EL (cell line): ENCODE measurements at regions not wholly inside any gene's neighbourhood (a gene's known extent, or its start where the extent isn't known, plus 50 kb on each side); places are given as distances from the start of the nearest gene placed in this dataset.

Experiments
- DNase-seq: peaks from one replicate; pipeline ENCODE4 v3.0.0-alpha.2; 2016

GRCh38 chr4:136743238-136743637 is 789.1 kb downstream of the PCDH18 start:
- no peak for DNase-seq

- peak; percentile 39 for DNase-seq
These were observed 790.0 kb downstream of the PCDH18 start for GRCh38 chr4:136742333-136742732.

- DNase-seq = peak; percentile 33
These were observed 790.8 kb downstream of the PCDH18 start for GRCh38 chr4:136741468-136741867.

- DNase-seq = no peak
These were observed 792.0 kb downstream of the PCDH18 start for GRCh38 chr4:136740326-136740725.

- no peak for DNase-seq
These were observed 795.2 kb downstream of the PCDH18 start for GRCh38 chr4:136737066-136737465.

GRCh38 chr4:136731025-136731424 is 801.3 kb downstream of the PCDH18 start:
- DNase-seq = no peak

GRCh38 chr4:136725286-136726081 is 806.8 kb downstream of the PCDH18 start:
- no peak for DNase-seq

GRCh38 chr4:136713140-136713539 is 819.2 kb downstream of the PCDH18 start:
- DNase-seq = peak; percentile 40

GRCh38 chr4:136709897-136710296 is 822.4 kb downstream of the PCDH18 start:
- DNase-seq = no peak

GRCh38 chr4:136706942-136707341 is 825.4 kb downstream of the PCDH18 start:
- no peak for DNase-seq

GRCh38 chr4:136699905-136700304 is 832.4 kb downstream of the PCDH18 start:
- no peak for DNase-seq

GRCh38 chr4:136691607-136692006 is 840.7 kb downstream of the PCDH18 start:
- DNase-seq = no peak

GRCh38 chr4:136690360-136690759 is 841.9 kb downstream of the PCDH18 start:
- peak; percentile 36 for DNase-seq

- no peak for DNase-seq
These were observed 844.7 kb downstream of the PCDH18 start for GRCh38 chr4:136687596-136687995.

GRCh38 chr4:136687118-136687517 is 845.2 kb downstream of the PCDH18 start:
- no peak for DNase-seq

GRCh38 chr4:136680761-136681160 is 851.5 kb downstream of the PCDH18 start:
- no peak for DNase-seq

- peak; percentile 45 for DNase-seq
These were observed 852.0 kb downstream of the PCDH18 start for GRCh38 chr4:136680271-136680670.

- no peak for DNase-seq
These were observed 862.0 kb downstream of the PCDH18 start for GRCh38 chr4:136670265-136670664.

GRCh38 chr4:136664988-136665387 is 867.3 kb downstream of the PCDH18 start:
- peak; percentile 38 for DNase-seq

- DNase-seq = no peak
These were observed 869.8 kb downstream of the PCDH18 start for GRCh38 chr4:136662539-136662938.

GRCh38 chr4:136653640-136654406 is 878.5 kb downstream of the PCDH18 start:
- no peak for DNase-seq

GRCh38 chr4:136651932-136652331 is 880.4 kb downstream of the PCDH18 start:
- no peak for DNase-seq

- peak; percentile 4 for DNase-seq
These were observed 881.0 kb downstream of the PCDH18 start for GRCh38 chr4:136651278-136651667.
